ENCODE measurements at regions not wholly inside any gene's neighbourhood (a gene's known extent, or its start where the extent isn't known, plus 50 kb on each side); places are given as distances from the start of the nearest gene placed in this dataset.

GRCh38 chr13:62524498-62524897 is 1108.8 kb upstream of the PCDH20 start:
- no peak for TF ChIP-seq POLR2A (IDR thresholded peaks at IDR 0.05; ENCODE audit: low read depth)
- TF ChIP-seq, protein P1, sequence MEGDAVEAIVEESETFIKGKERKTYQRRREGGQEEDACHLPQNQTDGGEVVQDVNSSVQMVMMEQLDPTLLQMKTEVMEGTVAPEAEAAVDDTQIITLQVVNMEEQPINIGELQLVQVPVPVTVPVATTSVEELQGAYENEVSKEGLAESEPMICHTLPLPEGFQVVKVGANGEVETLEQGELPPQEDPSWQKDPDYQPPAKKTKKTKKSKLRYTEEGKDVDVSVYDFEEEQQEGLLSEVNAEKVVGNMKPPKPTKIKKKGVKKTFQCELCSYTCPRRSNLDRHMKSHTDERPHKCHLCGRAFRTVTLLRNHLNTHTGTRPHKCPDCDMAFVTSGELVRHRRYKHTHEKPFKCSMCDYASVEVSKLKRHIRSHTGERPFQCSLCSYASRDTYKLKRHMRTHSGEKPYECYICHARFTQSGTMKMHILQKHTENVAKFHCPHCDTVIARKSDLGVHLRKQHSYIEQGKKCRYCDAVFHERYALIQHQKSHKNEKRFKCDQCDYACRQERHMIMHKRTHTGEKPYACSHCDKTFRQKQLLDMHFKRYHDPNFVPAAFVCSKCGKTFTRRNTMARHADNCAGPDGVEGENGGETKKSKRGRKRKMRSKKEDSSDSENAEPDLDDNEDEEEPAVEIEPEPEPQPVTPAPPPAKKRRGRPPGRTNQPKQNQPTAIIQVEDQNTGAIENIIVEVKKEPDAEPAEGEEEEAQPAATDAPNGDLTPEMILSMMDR (IDR thresholded peaks at IDR 0.05), result no peak
- no peak for TF ChIP-seq EP300 (IDR thresholded peaks at IDR 0.05)
- no peak for TF ChIP-seq POLR2AphosphoS5 (IDR thresholded peaks at IDR 0.05)

Measured in esophagus muscularis mucosa (tissue), 4 donors.